ENCODE measurements at regions not wholly inside any gene's neighbourhood (a gene's known extent, or its start where the extent isn't known, plus 50 kb on each side); places are given as distances from the start of the nearest gene placed in this dataset.

GRCh38 chr1:29695036-29695435 is 458.7 kb downstream of the PTPRU start:
- intact Hi-C loops (cut with micrococcal nuclease; ENCODE audit: unreplicated experiment): no loop called here
- no peak for DNase-seq (ENCODE audit: low spot score)
- H3K4me2 ChIP-seq (ENCODE audit: low read depth, low read length): no peak overlapping the region
- CTCF ChIA-PET (ENCODE audit: low intra/inter-chr PET ratio, low total read pairs): no interaction called here
- H3K79me2 ChIP-seq (ENCODE audit: insufficient read depth, low read length): no peaks in the 10 kb centered on the region
- no TSS peak for BruUV-seq (replicated peaks)
- no peak overlapping the region for H3K4me3 ChIP-seq (replicated peaks in 1 of 3; ENCODE audit: insufficient read depth in 1 of 3, low read depth in 2 of 3, low read length in 3 of 3)
- peaks cover 1 to 27% of the 10 kb centered on the region in 2 experiments; a peak in 3 of 5 replicates for H3K27me3 ChIP-seq (ENCODE audit: control insufficient read depth in 1 of 2, insufficient read depth in 2 of 2, low read length in 2 of 2)
- no peak for FAIRE-seq
- in situ Hi-C loops (cut with HindIII; ENCODE audit: extremely low pct_ligation_motif_present, low pct_unique_long_range_greater_than_20kb): no loop called here
- no peaks in the 10 kb centered on the region for H4K20me1 ChIP-seq (ENCODE audit: insufficient read depth, low read length)
- no peak for ATAC-seq
- H3K4me1 ChIP-seq (ENCODE audit: insufficient read depth, low read length): no peaks in the 10 kb centered on the region; the same call in 1 of the 2 replicates
- H3K9ac ChIP-seq (ENCODE audit: insufficient read depth, low read depth, low read length): no peak overlapping the region
- POLR2A ChIA-PET: no interaction called here
- no peak overlapping the region for H2AFZ ChIP-seq (ENCODE audit: low read length)
- H3K9me3 ChIP-seq (ENCODE audit: low read length): no peaks in the 10 kb centered on the region
- no peak for TF ChIP-seq ZBTB7B (CRISPR knock-in tag; IDR thresholded peaks at IDR 0.05)
- no peak for TF ChIP-seq RBM39 (IDR thresholded peaks at IDR 0.05; ENCODE audit: low read depth, low read length, poor library complexity, severe bottlenecking)
- TF ChIP-seq ZBTB37 (CRISPR knock-in tag; IDR thresholded peaks at IDR 0.05): no peak
- no peak for TF ChIP-seq EHMT2 (IDR thresholded peaks at IDR 0.05; ENCODE audit: borderline replicate concordance, low read depth, low read length)
- no peaks in the 10 kb centered on the region for H3K36me3 ChIP-seq (replicated peaks in 1 of 2; ENCODE audit: control insufficient read depth in 1 of 2, insufficient read depth in 2 of 2, low read length in 2 of 2)
- WGBS (ENCODE audit: low lambda C conversion rate): 4% methylated on average over 3 of the region's 3 CpGs
- no peak overlapping the region for H3K27ac ChIP-seq (ENCODE audit: extremely low read length, insufficient read depth, low read length)

GRCh38 chr1:29691499-29691898 is 455.2 kb downstream of the PTPRU start:
- ATAC-seq: no peak
- Histone ChIP-seq H4K20me1 (ENCODE audit: insufficient read depth, low read length) (no peaks in the 10 kb centered on the region), H3K36me3 (replicated peaks in 1 of 2; ENCODE audit: control insufficient read depth in 1 of 2, insufficient read depth in 2 of 2, low read length in 2 of 2) (no peaks in the 10 kb centered on the region), H3K79me2 (ENCODE audit: insufficient read depth, low read length) (no peaks in the 10 kb centered on the region), H3K9me3 (ENCODE audit: low read length) (no peaks in the 10 kb centered on the region), H2AFZ (ENCODE audit: low read length) (no peak overlapping the region), H3K9ac (ENCODE audit: insufficient read depth, low read depth, low read length) (no peak overlapping the region), H3K4me1 (ENCODE audit: insufficient read depth, low read length) (no peaks in the 10 kb centered on the region), H3K4me3 (replicated peaks in 1 of 3; ENCODE audit: insufficient read depth in 1 of 3, low read depth in 2 of 3, low read length in 3 of 3) (no peak overlapping the region), H3K4me2 (ENCODE audit: low read depth, low read length) (no peak overlapping the region), H3K27me3 (ENCODE audit: control insufficient read depth in 1 of 2, insufficient read depth in 2 of 2, low read length in 2 of 2) (peaks cover 1 to 20% of the 10 kb centered on the region in 2 experiments; a peak in 1 of 5 replicates), H3K27ac (ENCODE audit: extremely low read length, insufficient read depth, low read length) (no peak overlapping the region)
- 40% methylated on average over 5 of the region's 5 CpGs for WGBS (ENCODE audit: low lambda C conversion rate)
- in situ Hi-C loops (cut with HindIII; ENCODE audit: extremely low pct_ligation_motif_present, low pct_unique_long_range_greater_than_20kb): no loop called here
- DNase-seq (ENCODE audit: low spot score): no peak
- FAIRE-seq: no peak
- POLR2A ChIA-PET: no interaction called here
- no peak for TF ChIP-seq PHF8 (CRISPR knock-in tag; IDR thresholded peaks at IDR 0.05)
- no peak for TF ChIP-seq FOXA3 (CRISPR knock-in tag; IDR thresholded peaks at IDR 0.05)
- no peak for TF ChIP-seq AGO2 (optimal IDR thresholded peaks at IDR 0.05; ENCODE audit: low read depth, low read length)
- no peak for TF ChIP-seq NFE2L1 (CRISPR knock-in tag; IDR thresholded peaks at IDR 0.05; ENCODE audit: borderline replicate concordance)
- TF ChIP-seq, protein P1, sequence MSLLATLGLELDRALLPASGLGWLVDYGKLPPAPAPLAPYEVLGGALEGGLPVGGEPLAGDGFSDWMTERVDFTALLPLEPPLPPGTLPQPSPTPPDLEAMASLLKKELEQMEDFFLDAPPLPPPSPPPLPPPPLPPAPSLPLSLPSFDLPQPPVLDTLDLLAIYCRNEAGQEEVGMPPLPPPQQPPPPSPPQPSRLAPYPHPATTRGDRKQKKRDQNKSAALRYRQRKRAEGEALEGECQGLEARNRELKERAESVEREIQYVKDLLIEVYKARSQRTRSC (CRISPR knock-in tag; IDR thresholded peaks at IDR 0.05; ENCODE audit: low read depth): no peak
- TF ChIP-seq, protein P2, sequence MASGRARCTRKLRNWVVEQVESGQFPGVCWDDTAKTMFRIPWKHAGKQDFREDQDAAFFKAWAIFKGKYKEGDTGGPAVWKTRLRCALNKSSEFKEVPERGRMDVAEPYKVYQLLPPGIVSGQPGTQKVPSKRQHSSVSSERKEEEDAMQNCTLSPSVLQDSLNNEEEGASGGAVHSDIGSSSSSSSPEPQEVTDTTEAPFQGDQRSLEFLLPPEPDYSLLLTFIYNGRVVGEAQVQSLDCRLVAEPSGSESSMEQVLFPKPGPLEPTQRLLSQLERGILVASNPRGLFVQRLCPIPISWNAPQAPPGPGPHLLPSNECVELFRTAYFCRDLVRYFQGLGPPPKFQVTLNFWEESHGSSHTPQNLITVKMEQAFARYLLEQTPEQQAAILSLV (CRISPR knock-in tag; IDR thresholded peaks at IDR 0.05; ENCODE audit: borderline replicate concordance): no peak
- no peak for TF ChIP-seq ELF4 (CRISPR knock-in tag; IDR thresholded peaks at IDR 0.05; ENCODE audit: borderline replicate concordance)
- TF ChIP-seq ZNF138 (CRISPR knock-in tag; IDR thresholded peaks at IDR 0.05; ENCODE audit: low read depth): no peak
- TF ChIP-seq ZNF329 (CRISPR knock-in tag; IDR thresholded peaks at IDR 0.05; ENCODE audit: low read depth): no peak
- TF ChIP-seq GABPA (IDR thresholded peaks at IDR 0.05; ENCODE audit: low read depth, low read length): no peak
- no peak for TF ChIP-seq GABPA (CRISPR knock-in tag; IDR thresholded peaks at IDR 0.05; ENCODE audit: low read depth)
- BruUV-seq (replicated peaks): no TSS peak
- intact Hi-C loops (cut with micrococcal nuclease; ENCODE audit: unreplicated experiment): no loop called here
- CTCF ChIA-PET (ENCODE audit: low intra/inter-chr PET ratio, low total read pairs): no interaction called here
